Astrocyte of the spinal cord (primary cell): ENCODE measurements at regions not wholly inside any gene's neighbourhood (a gene's known extent, or its start where the extent isn't known, plus 50 kb on each side); places are given as distances from the start of the nearest gene placed in this dataset.

Experiments
- DNase-seq: peaks from one replicate; pipeline ENCODE4 v3.0.0; 2011; ENCODE audit warnings: low read depth, low spot score
- H3K4me3 ChIP-seq: 2 replicates; pipeline ENCODE4 v1.5.1; 2011; ENCODE audit warnings: low read depth, mild to moderate bottlenecking, low read length, moderate library complexity
- CTCF ChIP-seq: IDR thresholded peaks from 2 replicates; pipeline ENCODE4 v1.5.1; 2012; ENCODE audit warnings: low read depth, mild to moderate bottlenecking, low read length, inconsistent platforms
- in situ Hi-C: cut with HindIII; loops from 2 replicates; pipeline ENCODE4 v1.10.0; 2017; ENCODE audit warnings: low sequenced_read_pairs

DNA sequence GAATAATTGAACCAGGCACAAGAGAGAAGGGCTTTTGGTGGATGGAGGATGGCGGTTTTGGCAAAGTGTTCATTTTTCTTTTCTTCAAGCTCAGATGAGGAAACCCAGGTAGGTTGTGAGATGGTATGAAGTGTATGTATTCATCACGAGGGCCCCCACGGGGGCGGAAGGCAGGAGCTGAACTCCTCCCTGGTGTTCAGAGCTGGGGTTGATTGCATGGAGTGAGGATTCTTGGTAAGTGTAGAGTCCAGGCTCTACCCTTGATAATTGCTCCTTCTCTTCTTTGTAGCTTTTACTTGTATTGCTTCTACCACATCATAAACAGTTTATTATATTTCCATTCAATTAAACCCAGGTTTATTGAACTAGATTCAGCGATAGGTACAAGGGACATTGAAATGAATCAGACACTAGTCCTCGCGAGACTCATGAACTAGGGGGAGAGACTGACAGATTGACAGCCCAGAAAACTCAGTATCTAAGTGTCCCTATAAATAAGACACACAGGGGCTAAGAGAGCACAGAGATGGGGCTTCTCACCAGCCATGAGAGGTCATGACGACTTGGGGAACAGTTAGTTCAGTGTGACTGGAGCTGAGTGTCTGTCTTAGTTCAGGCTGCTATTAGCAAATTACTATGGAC, 116.7 kb upstream of the KLF4 start:
- DNase-seq, result no peak
- no peak overlapping the region for H3K4me3 ChIP-seq
- in situ Hi-C loops, result no loop called here
- TF ChIP-seq CTCF, result no peak

GRCh38 chr9:107605041-107605440, 115.5 kb upstream of the KLF4 start:
- no peak for TF ChIP-seq CTCF
- in situ Hi-C loops, result no loop called here

GRCh38 chr9:107603281-107603680, 113.7 kb upstream of the KLF4 start:
- H3K4me3 ChIP-seq, result no peak overlapping the region
- in situ Hi-C loops, result no loop called here
- DNase-seq, result no peak
- no peak for TF ChIP-seq CTCF

More at GRCh38 chr9:107605041-107605440, 115.5 kb upstream of the KLF4 start:
- DNase-seq, result no peak
- H3K4me3 ChIP-seq, result no peak overlapping the region

GRCh38 chr9:107600060-107600573, 110.5 kb upstream of the KLF4 start:
- no peak for TF ChIP-seq CTCF
- H3K4me3 ChIP-seq, result no peak overlapping the region
- in situ Hi-C loops, result no loop called here
- DNase-seq, result no peak

DNA sequence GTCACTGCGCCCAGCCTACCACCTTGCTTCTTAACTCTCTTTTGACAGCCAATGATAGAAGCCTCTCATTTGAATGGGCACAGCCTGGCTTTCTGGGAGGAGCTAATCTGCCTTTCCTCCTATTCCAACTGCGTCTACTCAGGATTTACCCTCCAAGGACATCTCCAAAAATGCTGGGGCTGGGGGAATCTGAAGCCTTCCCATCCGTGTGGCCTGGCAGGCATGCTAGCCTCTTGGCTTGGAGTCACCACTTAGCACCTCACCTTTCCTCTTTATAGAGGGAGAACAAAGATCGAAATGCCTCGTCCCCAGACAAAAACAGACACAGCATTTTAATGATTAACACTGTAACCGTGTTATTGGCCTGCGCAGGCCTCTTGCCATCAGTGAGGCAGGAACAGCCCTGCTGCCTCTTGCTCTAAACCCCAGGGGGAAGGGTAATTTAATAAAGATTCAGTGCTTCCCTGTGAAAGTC, 108.2 kb upstream of the KLF4 start:
- no peak overlapping the region for H3K4me3 ChIP-seq
- in situ Hi-C loops, result no loop called here
- no peak for TF ChIP-seq CTCF
- no peak for DNase-seq

DNA sequence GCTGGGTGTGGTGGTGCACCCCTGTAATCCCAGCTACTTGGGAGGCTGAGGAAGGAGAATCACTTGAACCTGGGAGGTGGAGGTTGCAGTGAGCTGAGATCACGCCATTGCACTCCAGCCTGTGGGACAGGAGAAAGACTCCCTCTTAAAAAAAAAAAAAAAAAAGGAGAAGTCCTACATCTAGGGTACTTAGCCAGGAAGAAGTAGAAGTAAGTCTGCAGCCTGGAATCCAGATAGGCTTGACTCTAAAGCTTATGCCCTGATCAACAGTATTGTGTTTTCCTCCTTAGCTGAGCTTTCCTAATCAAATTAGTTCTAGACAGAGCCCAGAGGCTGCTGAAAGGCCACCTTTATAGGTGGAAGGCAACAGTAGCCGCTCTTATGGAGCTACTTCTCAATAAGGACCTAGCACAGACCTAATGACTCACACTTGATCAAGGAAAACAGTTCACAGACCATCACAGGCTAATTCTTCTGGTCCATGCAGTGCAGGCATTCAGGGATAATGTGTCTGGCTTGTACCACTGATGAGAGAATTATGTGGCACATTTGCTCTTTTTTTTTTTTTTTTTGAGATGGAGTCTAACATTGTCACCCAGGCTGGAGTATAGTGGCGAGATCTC, 105.5 kb upstream of the KLF4 start:
- TF ChIP-seq CTCF, result no peak
- in situ Hi-C loops, result no loop called here
- H3K4me3 ChIP-seq, result no peak overlapping the region
- no peak for DNase-seq
